GM10248 (cell line): ENCODE measurements at regions not wholly inside any gene's neighbourhood (a gene's known extent, or its start where the extent isn't known, plus 50 kb on each side); places are given as distances from the start of the nearest gene placed in this dataset.

Experiments
- CTCF ChIA-PET: fragments of 300-600 bp; sonication (Branson Sonifier 250); formaldehyde crosslinking; extraction: SDS; loops from one replicate; lab custom pipeline; 2021; ENCODE audit warnings: antibody characterized with exemption; lab: Yijun Ruan, JAX
- POLR2A ChIA-PET: fragments of 350-650 bp; sonication (Branson Sonifier 250); formaldehyde crosslinking; extraction: SDS; loops from one replicate; lab custom pipeline; 2020; ENCODE audit warnings: antibody characterized with exemption; lab: Yijun Ruan, JAX
- DNase-seq: peaks from one replicate; pipeline ENCODE4 v3.0.0; 2012; ENCODE audit errors: extremely low spot score
- TF ChIP-seq, protein P1 (sequence below): IDR thresholded peaks from 2 replicates; pipeline ENCODE4 v1.5.1; 2012; ENCODE audit warnings: mild to moderate bottlenecking, low read depth; ENCODE audit errors: extremely low read depth, missing control alignments, control extremely low read depth

DNA sequence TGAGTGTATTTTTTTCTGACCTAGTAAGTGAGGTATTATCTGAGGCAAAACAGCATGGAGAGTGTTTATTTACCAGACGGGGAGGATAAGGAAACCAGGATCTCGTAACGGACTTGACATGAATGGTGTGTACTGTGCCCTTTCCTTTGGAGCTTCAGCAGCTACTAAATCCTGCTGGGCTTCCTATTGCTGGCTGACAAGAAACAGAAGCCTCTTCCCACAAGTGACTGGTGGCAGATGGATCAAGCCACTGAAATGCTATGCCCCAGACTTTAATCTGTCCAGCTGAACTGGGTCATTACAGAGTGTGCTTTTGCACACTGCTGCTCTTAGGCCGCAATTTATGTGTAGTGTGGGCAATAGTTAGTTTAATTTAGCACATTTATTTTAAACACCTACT, 162.7 kb upstream of the MRPS30 start:
- no peak for DNase-seq
- ChIA-PET CTCF (no interaction called here), POLR2A (no interaction called here)
- TF ChIP-seq, protein P1, sequence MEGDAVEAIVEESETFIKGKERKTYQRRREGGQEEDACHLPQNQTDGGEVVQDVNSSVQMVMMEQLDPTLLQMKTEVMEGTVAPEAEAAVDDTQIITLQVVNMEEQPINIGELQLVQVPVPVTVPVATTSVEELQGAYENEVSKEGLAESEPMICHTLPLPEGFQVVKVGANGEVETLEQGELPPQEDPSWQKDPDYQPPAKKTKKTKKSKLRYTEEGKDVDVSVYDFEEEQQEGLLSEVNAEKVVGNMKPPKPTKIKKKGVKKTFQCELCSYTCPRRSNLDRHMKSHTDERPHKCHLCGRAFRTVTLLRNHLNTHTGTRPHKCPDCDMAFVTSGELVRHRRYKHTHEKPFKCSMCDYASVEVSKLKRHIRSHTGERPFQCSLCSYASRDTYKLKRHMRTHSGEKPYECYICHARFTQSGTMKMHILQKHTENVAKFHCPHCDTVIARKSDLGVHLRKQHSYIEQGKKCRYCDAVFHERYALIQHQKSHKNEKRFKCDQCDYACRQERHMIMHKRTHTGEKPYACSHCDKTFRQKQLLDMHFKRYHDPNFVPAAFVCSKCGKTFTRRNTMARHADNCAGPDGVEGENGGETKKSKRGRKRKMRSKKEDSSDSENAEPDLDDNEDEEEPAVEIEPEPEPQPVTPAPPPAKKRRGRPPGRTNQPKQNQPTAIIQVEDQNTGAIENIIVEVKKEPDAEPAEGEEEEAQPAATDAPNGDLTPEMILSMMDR: no peak

GRCh38 chr5:44645502-44645901, 163.2 kb upstream of the MRPS30 start:
- ChIA-PET CTCF (no interaction called here), POLR2A (no interaction called here)
- TF ChIP-seq, protein P1: no peak
- no peak for DNase-seq

DNA sequence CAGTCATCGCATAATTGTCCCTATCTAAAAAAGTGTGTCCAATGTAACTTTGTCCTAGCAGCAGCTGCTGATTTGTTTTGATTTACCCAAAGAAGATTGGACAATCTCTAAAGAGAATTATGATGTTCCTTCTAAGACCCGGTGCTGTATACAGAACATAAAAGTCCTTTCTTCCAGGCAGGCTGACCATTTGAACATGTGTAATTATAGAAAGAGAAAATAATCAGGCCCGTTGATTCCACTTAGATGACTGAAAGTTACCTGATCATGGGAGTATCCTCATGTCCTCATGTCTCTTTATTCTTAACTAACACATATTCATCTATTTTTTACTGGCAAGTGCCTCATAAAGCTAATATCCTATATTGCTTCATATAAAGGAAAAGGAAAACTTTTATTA, 164.1 kb upstream of the MRPS30 start:
- CTCF ChIA-PET: no interaction called here
- no peak for DNase-seq

DNA sequence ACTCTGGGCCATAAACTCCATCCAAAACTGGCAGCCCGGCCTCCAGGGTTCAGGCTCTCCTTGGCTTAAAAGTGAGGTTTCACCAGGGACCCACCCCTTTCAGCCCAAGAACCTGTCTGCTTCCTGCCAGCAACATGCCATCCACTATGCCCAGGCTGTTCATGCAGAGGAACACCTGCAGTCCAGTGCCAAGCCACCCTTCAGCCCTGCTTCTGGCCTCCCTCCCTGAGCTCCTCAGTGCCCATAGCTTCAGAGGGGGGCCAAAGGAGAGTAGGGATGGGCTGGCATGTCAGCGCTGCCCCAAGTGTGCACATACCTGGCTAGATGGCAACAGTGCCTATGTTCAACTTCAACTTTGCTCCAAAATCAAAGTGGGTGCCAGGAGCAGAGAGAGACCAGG, 166.9 kb upstream of the MRPS30 start:
- CTCF ChIA-PET: no interaction called here

More for the DNA sequence above, 164.1 kb upstream of the MRPS30 start:
- TF ChIP-seq, protein P1: no peak
- POLR2A ChIA-PET: no interaction called here

GRCh38 chr5:44640945-44641456, 167.7 kb upstream of the MRPS30 start:
- CTCF ChIA-PET: interaction anchor here (1.2 kb wide), 1 partner anchor 73 kb away, joined by 3 read pairs; no protein-coding TSS in a partner anchor
- TF ChIP-seq, protein P1: no peak
- no peak for DNase-seq
- POLR2A ChIA-PET: no interaction called here

More for the DNA sequence above, 166.9 kb upstream of the MRPS30 start:
- POLR2A ChIA-PET: no interaction called here
- no peak for DNase-seq
- TF ChIP-seq, protein P1: no peak

DNA sequence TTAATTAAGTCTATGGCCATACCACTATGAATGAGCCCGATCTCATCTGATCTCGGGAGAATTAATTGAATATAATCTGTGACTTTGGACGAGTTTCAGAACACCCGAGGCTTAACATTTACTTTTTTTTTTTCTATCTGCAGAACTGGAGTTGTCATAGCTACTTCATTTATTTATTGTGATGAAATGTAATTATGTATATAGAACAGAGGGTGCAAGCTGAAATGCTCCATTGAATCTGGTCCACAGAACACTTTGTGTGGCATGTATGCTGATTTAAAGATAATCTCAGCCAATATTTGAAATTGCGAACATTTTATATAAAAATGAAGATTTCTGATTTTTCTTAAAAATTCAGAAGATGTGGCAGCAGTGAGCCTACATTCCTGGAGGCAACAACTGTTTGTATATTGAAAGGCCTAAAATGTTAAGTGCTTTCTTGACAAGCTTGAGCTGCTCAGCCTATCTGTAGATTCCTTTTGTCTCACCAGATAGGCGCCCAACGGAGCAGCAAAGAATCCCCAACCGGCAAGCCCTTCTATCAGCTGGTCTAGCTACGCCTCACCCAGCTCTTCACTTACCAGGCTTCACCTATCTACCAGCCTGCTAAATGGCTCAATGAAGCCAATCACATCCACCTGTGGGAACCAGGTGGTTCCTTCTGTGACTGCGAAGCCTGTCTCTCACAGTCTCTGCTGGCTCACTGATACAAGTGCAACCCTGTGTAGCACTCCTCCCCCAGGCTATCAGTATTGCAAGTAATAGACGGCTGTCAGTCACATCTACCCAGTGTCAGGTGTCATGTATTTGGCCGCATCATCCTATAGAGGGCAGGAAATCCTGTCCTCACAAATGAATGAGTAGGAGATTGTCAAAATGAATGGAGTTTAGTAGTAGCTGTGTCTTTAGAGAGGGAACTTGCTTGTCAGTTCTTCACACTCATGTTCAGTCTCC, 170.6 kb upstream of the MRPS30 start:
- no peak for DNase-seq
- ChIA-PET CTCF (interaction anchor here (0.9 to 1.4 kb wide), 3 partner anchors 9 to 74 kb away, joined by 3 to 5 read pairs (median 3); no protein-coding TSS in a partner anchor), POLR2A (no interaction called here)
- TF ChIP-seq, protein P1: no peak
